Colonic mucosa (tissue), 4 donors: ENCODE measurements at regions not wholly inside any gene's neighbourhood (a gene's known extent, or its start where the extent isn't known, plus 50 kb on each side); places are given as distances from the start of the nearest gene placed in this dataset.
A peak's percentile ranks its signal among the peaks of the same experiment; 100 is the strongest.

ENCODE experiments used
- DNase-seq: peaks from one replicate; pipeline ENCODE4 v3.0.0-alpha.2; 2020
- H3K27ac ChIP-seq: fragments of 200-600 bp; one replicate; pipeline ENCODE4 v1.8.0; 2021
- H3K27me3 ChIP-seq: fragments of 200-600 bp; one replicate; pipeline ENCODE4 v1.8.0; 2021
- H3K36me3 ChIP-seq: fragments of 200-600 bp; one replicate; pipeline ENCODE4 v1.8.0; 2021
- H3K4me1 ChIP-seq: fragments of 200-600 bp; one replicate; pipeline ENCODE4 v1.8.0; 2021; ENCODE audit warnings: mild to moderate bottlenecking
- H3K4me3 ChIP-seq: fragments of 200-600 bp; one replicate; pipeline ENCODE4 v1.8.0; 2021
- H3K9ac ChIP-seq, 2 donors: one replicate each; pipeline ENCODE4 v1.7.0; 2013; ENCODE audit warnings: control low read depth in 2 of 2, low read depth in 2 of 2, low read length in 2 of 2
- H3K9me3 ChIP-seq: fragments of 200-600 bp; one replicate; pipeline ENCODE4 v1.8.0; 2021
- CTCF ChIP-seq: fragments of 200-600 bp; IDR thresholded peaks from one replicate; pipeline ENCODE4 v1.8.0; 2022; ENCODE audit warnings: antibody characterized with exemption, mild to moderate bottlenecking
- intact Hi-C: fragments of 100-400 bp; cut with DNase I; formaldehyde crosslinking; loops from one replicate; pipeline ENCODE4 v1.14.1; 2022
- donor health status: healthy.
- donor health status: DM: no; HTN: no; CAD: no.
- donor health status: DM: no; HTN: no; CAD: no.

GRCh38 chr10:78654047-78654590 is 414.6 kb upstream of the ZMIZ1 start:
- intact Hi-C loops, result loop anchor here (10.0 kb wide), 1 partner anchor 229 kb away; no protein-coding TSS in a partner anchor
- DNase-seq, result no peak
- Histone ChIP-seq H3K27ac (no peak overlapping the region), H3K4me3 (no peak overlapping the region), H3K9ac (no peak overlapping the region), H3K36me3 (no peaks in the 10 kb centered on the region), H3K9me3 (no peaks in the 10 kb centered on the region), H3K27me3 (no peaks in the 10 kb centered on the region), H3K4me1 (no peaks in the 10 kb centered on the region)
- no peak for TF ChIP-seq CTCF

GRCh38 chr10:78655979-78656378 is 412.8 kb upstream of the ZMIZ1 start:
- no peaks in the 10 kb centered on the region for H3K36me3 ChIP-seq
- intact Hi-C loops, result loop anchor here (5.0 to 10.0 kb wide), 3 partner anchors 231 to 609 kb away; no protein-coding TSS in a partner anchor
- no peak overlapping the region for H3K27ac ChIP-seq
- H3K9ac ChIP-seq, result no peak overlapping the region
- no peaks in the 10 kb centered on the region for H3K4me1 ChIP-seq
- no peaks in the 10 kb centered on the region for H3K9me3 ChIP-seq
- no peaks in the 10 kb centered on the region for H3K27me3 ChIP-seq
- H3K4me3 ChIP-seq, result no peak overlapping the region
- no peak for DNase-seq
- TF ChIP-seq CTCF, result no peak

- no peak for TF ChIP-seq CTCF
- peak; percentile 35 for DNase-seq
- no peaks in the 10 kb centered on the region for H3K4me1 ChIP-seq
- peak overlapping the region in 1 of 2 donors; percentile 1 for H3K9ac ChIP-seq
- no peaks in the 10 kb centered on the region for H3K27me3 ChIP-seq
- H3K36me3 ChIP-seq, result no peaks in the 10 kb centered on the region
- H3K4me3 ChIP-seq, result no peak overlapping the region
- intact Hi-C loops, result loop anchor here (5.0 to 10.0 kb wide), 3 partner anchors 232 to 609 kb away; no protein-coding TSS in a partner anchor
- H3K27ac ChIP-seq, result no peak overlapping the region
- no peaks in the 10 kb centered on the region for H3K9me3 ChIP-seq
These were observed 412.2 kb upstream of the ZMIZ1 start for GRCh38 chr10:78656417-78657162.

- H3K4me3 ChIP-seq, result no peak overlapping the region
- H3K9ac ChIP-seq, result no peak overlapping the region
- H3K27ac ChIP-seq, result no peak overlapping the region
- DNase-seq, result peak; percentile 89
- intact Hi-C loops, result loop anchor here (5.0 to 10.0 kb wide), 3 partner anchors 233 to 610 kb away; no protein-coding TSS in a partner anchor
- H3K9me3 ChIP-seq, result no peaks in the 10 kb centered on the region
- no peaks in the 10 kb centered on the region for H3K36me3 ChIP-seq
- peak; percentile 60 for TF ChIP-seq CTCF
- no peaks in the 10 kb centered on the region for H3K27me3 ChIP-seq
- no peaks in the 10 kb centered on the region for H3K4me1 ChIP-seq
These were observed 411.5 kb upstream of the ZMIZ1 start for GRCh38 chr10:78657163-78657861.

GRCh38 chr10:78657862-78658165 is 411.0 kb upstream of the ZMIZ1 start:
- H3K4me1 ChIP-seq, result no peaks in the 10 kb centered on the region
- no peak for TF ChIP-seq CTCF
- DNase-seq, result no peak
- H3K4me3 ChIP-seq, result no peak overlapping the region
- no peaks in the 10 kb centered on the region for H3K36me3 ChIP-seq
- H3K27ac ChIP-seq, result no peak overlapping the region
- intact Hi-C loops, result loop anchor here (5.0 to 10.0 kb wide), 3 partner anchors 233 to 611 kb away; no protein-coding TSS in a partner anchor
- no peak overlapping the region for H3K9ac ChIP-seq
- no peaks in the 10 kb centered on the region for H3K9me3 ChIP-seq
- no peaks in the 10 kb centered on the region for H3K27me3 ChIP-seq
